IMR-90 (cell line): ENCODE measurements at regions not wholly inside any gene's neighbourhood (a gene's known extent, or its start where the extent isn't known, plus 50 kb on each side); places are given as distances from the start of the nearest gene placed in this dataset.

Source experiments
- ATAC-seq: fragments of 200-7000 bp; cut with Tn5 transposase; 2 replicates; pipeline ENCODE4 v1.9.1; 2020; ENCODE audit warnings: low read depth, mild to moderate bottlenecking, moderate library complexity
- BruUV-seq: library from RNA; stranded (reverse); fragments of 400-500 nt; replicated peaks from 2 replicates; lab custom pipeline; 2021; lab: Mats Ljungman, UMichigan
- CTCF ChIA-PET: fragments of 300-600 bp; formaldehyde crosslinking; extraction: SDS; loops from one replicate; lab custom pipeline; 2021; ENCODE audit warnings: antibody characterized with exemption; lab: Yijun Ruan, JAX
- POLR2A ChIA-PET: fragments of 300-600 bp; sonication (Branson Sonifier 250); formaldehyde crosslinking; loops from one replicate; lab custom pipeline; 2022; ENCODE audit warnings: antibody characterized with exemption; ENCODE audit not compliant: unreplicated experiment; lab: Charles Lee
- DNase-seq: peaks from one replicate; pipeline ENCODE4 v3.0.0; 2013
- H2AFZ ChIP-seq: replicated peaks from 2 replicates; pipeline ENCODE3; 2013; ENCODE audit warnings: low read length, mild to moderate bottlenecking; ENCODE audit not compliant: poor library complexity
- H2AK5ac ChIP-seq: 2 replicates; pipeline ENCODE4 v1.6.1; 2013; ENCODE audit warnings: low read depth, low read length, inconsistent platforms
- H2AK9ac ChIP-seq: replicated peaks from 2 replicates; pipeline ENCODE3; 2013; ENCODE audit warnings: mild to moderate bottlenecking, low read depth, low read length, moderate library complexity; ENCODE audit not compliant: poor library complexity
- H2BK120ac ChIP-seq: 2 replicates; pipeline ENCODE4 v1.6.1; 2013; ENCODE audit warnings: low read depth, low read length, inconsistent platforms
- H2BK15ac ChIP-seq: 3 replicates; pipeline ENCODE4 v1.6.1; 2013; ENCODE audit warnings: low read depth, low read length, inconsistent platforms
- H2BK20ac ChIP-seq: 2 replicates; pipeline ENCODE4 v1.6.1; 2013; ENCODE audit warnings: low read depth, mild to moderate bottlenecking, inconsistent platforms, low read length, moderate library complexity
- H2BK5ac ChIP-seq: 2 replicates; pipeline ENCODE4 v1.6.1; 2013; ENCODE audit warnings: mild to moderate bottlenecking, low read depth, low read length, inconsistent platforms; ENCODE audit not compliant: poor library complexity, severe bottlenecking
- H3K14ac ChIP-seq: replicated peaks from 2 replicates; pipeline ENCODE4 v1.6.1; 2013; ENCODE audit warnings: low read depth, low read length, inconsistent platforms
- H3K18ac ChIP-seq: 2 replicates; pipeline ENCODE4 v1.6.1; 2013; ENCODE audit warnings: low read depth, low read length, control low read depth
- H3K23ac ChIP-seq: 2 replicates; pipeline ENCODE4 v1.6.1; 2013; ENCODE audit warnings: low read depth, low read length, inconsistent platforms
- H3K27ac ChIP-seq: 2 replicates; pipeline ENCODE4 v1.5.1; 2013; ENCODE audit warnings: mild to moderate bottlenecking, control low read depth, low read length; ENCODE audit not compliant: insufficient read depth
- H3K27me3 ChIP-seq: 2 replicates; pipeline ENCODE4 v1.6.1; 2013; ENCODE audit warnings: low read length; ENCODE audit not compliant: control insufficient read depth, insufficient read depth
- H3K36me3 ChIP-seq: 2 replicates; pipeline ENCODE4 v1.6.1; 2013; ENCODE audit warnings: low read length, mixed read lengths; ENCODE audit not compliant: control insufficient read depth, insufficient read depth
- H3K4ac ChIP-seq: 2 replicates; pipeline ENCODE4 v1.6.1; 2013; ENCODE audit warnings: low read depth, low read length, inconsistent platforms
- H3K4me1 ChIP-seq: 2 replicates; pipeline ENCODE4 v1.6.1; 2013; ENCODE audit warnings: low read length, mixed read lengths; ENCODE audit not compliant: control insufficient read depth, insufficient read depth
- H3K4me2 ChIP-seq: 2 replicates; pipeline ENCODE4 v1.6.1; 2013; ENCODE audit warnings: low read depth, mild to moderate bottlenecking, control low read depth, low read length, moderate library complexity
- H3K4me3 ChIP-seq: 2 replicates; pipeline ENCODE4 v1.5.1; 2013; ENCODE audit warnings: low read depth, mild to moderate bottlenecking, control low read depth, low read length, moderate library complexity; ENCODE audit not compliant: insufficient read depth
- H3K56ac ChIP-seq: 2 replicates; pipeline ENCODE4 v1.6.1; 2013; ENCODE audit warnings: low read length, inconsistent platforms; ENCODE audit not compliant: insufficient read depth; ENCODE audit errors: extremely low read depth
- H3K79me1 ChIP-seq, 2 experiments: 2 replicates each; pipeline ENCODE4 v1.6.1; 2013; ENCODE audit warnings: low read length in 2 of 2, inconsistent platforms in 1 of 2, low read depth in 1 of 2
- H3K9ac ChIP-seq: 2 replicates; pipeline ENCODE4 v1.6.1; 2013; ENCODE audit warnings: low read depth, low read length, control low read depth
- H3K9me1 ChIP-seq: 2 replicates; pipeline ENCODE4 v1.6.1; 2013; ENCODE audit warnings: low read length, inconsistent platforms; ENCODE audit not compliant: insufficient read depth
- H3K9me3 ChIP-seq: 2 replicates; pipeline ENCODE4 v1.6.1; 2013; ENCODE audit warnings: low read length; ENCODE audit not compliant: control insufficient read depth, insufficient read depth
- H4K20me1 ChIP-seq: 2 replicates; pipeline ENCODE4 v1.6.1; 2013; ENCODE audit warnings: low read length, inconsistent platforms; ENCODE audit not compliant: insufficient read depth
- H4K5ac ChIP-seq: 2 replicates; pipeline ENCODE4 v1.6.1; 2013; ENCODE audit warnings: mild to moderate bottlenecking, low read depth, low read length, control low read depth
- H4K8ac ChIP-seq, 2 experiments: 2 replicates each; pipeline ENCODE4 v1.6.1; 2013; ENCODE audit warnings: low read depth in 2 of 2, low read length in 2 of 2, control low read depth in 1 of 2, inconsistent platforms in 1 of 2
- H4K91ac ChIP-seq: 2 replicates; pipeline ENCODE4 v1.6.1; 2013; ENCODE audit warnings: low read depth, low read length, inconsistent platforms; ENCODE audit not compliant: insufficient read depth
- BHLHE40 ChIP-seq: fragments of 150-350 bp; IDR thresholded peaks from 2 replicates; pipeline ENCODE4 v1.6.1; 2016; ENCODE audit warnings: mild to moderate bottlenecking, low read depth, low read length
- CEBPB ChIP-seq: IDR thresholded peaks from 2 replicates; pipeline ENCODE4 v1.6.1; 2012; ENCODE audit warnings: low read depth, low read length, improper control_type of control experiment
- CHD1 ChIP-seq: IDR thresholded peaks from 2 replicates; pipeline ENCODE4 v1.6.1; 2012; ENCODE audit warnings: low read depth, low read length, improper control_type of control experiment
- CTCF ChIP-seq: conservative IDR thresholded peaks from 2 replicates; pipeline ENCODE4 v1.5.1; 2012; ENCODE audit warnings: mild to moderate bottlenecking, low read depth, low read length, improper control_type of control experiment
- ELK1 ChIP-seq: fragments of 150-350 bp; IDR thresholded peaks from 2 replicates; pipeline ENCODE4 v1.6.1; 2016; ENCODE audit warnings: low read depth, mild to moderate bottlenecking, low read length, moderate library complexity, borderline replicate concordance
- FOS ChIP-seq: fragments of 150-350 bp; IDR thresholded peaks from 2 replicates; pipeline ENCODE4 v1.6.1; 2016; ENCODE audit warnings: low read depth, low read length
- MAFK ChIP-seq: IDR thresholded peaks from 2 replicates; pipeline ENCODE4 v1.6.1; 2012; ENCODE audit warnings: low read depth, low read length, improper control_type of control experiment
- MAZ ChIP-seq: IDR thresholded peaks from 2 replicates; pipeline ENCODE4 v1.6.1; 2012; ENCODE audit warnings: low read depth, mild to moderate bottlenecking, low read length, improper control_type of control experiment, moderate library complexity, borderline replicate concordance
- MXI1 ChIP-seq: IDR thresholded peaks from 2 replicates; pipeline ENCODE4 v1.6.1; 2012; ENCODE audit warnings: low read depth, mild to moderate bottlenecking, low read length, moderate library complexity, borderline replicate concordance
- NFE2L2 ChIP-seq: fragments of 150-350 bp; IDR thresholded peaks from 2 replicates; pipeline ENCODE4 v1.6.1; 2016; ENCODE audit warnings: low read depth, mild to moderate bottlenecking, low read length
- POLR2A ChIP-seq: IDR thresholded peaks from 2 replicates; pipeline ENCODE4 v1.6.1; 2012; ENCODE audit warnings: mild to moderate bottlenecking, low read depth, low read length
- RAD21 ChIP-seq: IDR thresholded peaks from 2 replicates; pipeline ENCODE4 v1.6.1; 2012; ENCODE audit warnings: low read length, improper control_type of control experiment
- RCOR1 ChIP-seq: IDR thresholded peaks from 2 replicates; pipeline ENCODE4 v1.6.1; 2012; ENCODE audit warnings: mild to moderate bottlenecking, low read length, improper control_type of control experiment; ENCODE audit not compliant: insufficient replicate concordance
- RFX5 ChIP-seq: IDR thresholded peaks from 2 replicates; pipeline ENCODE4 v1.8.0; 2012; ENCODE audit warnings: low read depth, mild to moderate bottlenecking, low read length, moderate library complexity
- SMC3 ChIP-seq: fragments of 150-350 bp; IDR thresholded peaks from 2 replicates; pipeline ENCODE4 v1.6.1; 2016; ENCODE audit warnings: low read depth, mild to moderate bottlenecking, antibody characterized with exemption, low read length, moderate library complexity
- USF2 ChIP-seq: fragments of 150-350 bp; IDR thresholded peaks from 2 replicates; pipeline ENCODE4 v1.6.1; 2017; ENCODE audit warnings: mild to moderate bottlenecking, antibody characterized with exemption, low read length, low read depth
- WGBS, 2 experiments: methylation state at CpG; one replicate each; pipeline versions ENCODE4 v1.1.5 to v1.1.7; 2013; ENCODE audit warnings: missing lambda C conversion rate in 2 of 2; ENCODE audit not compliant: insufficient read length in 1 of 2; ENCODE audit errors: extremely low coverage in 2 of 2; 5-methylcytosine and 5-hydroxymethylcytosine counted together
- dilution Hi-C: fragments of 300-500 bp; cut with HindIII; formaldehyde crosslinking; loops from one replicate; pipeline ENCODE4 v1.14.3; 2018; ENCODE audit warnings: low sequenced_read_pairs; ENCODE audit not compliant: unreplicated experiment
- in situ Hi-C: fragments of 300-500 bp; cut with MboI; formaldehyde crosslinking; loops from 3 replicates; pipeline ENCODE4 v1.14.3; 2019; ENCODE audit warnings: low sequenced_read_pairs, inconsistent platforms, mixed read lengths
- intact Hi-C: fragments of 100-400 bp; cut with micrococcal nuclease; formaldehyde crosslinking; loops from 2 replicates; pipeline ENCODE4 v1.10.0; 2022

DNA sequence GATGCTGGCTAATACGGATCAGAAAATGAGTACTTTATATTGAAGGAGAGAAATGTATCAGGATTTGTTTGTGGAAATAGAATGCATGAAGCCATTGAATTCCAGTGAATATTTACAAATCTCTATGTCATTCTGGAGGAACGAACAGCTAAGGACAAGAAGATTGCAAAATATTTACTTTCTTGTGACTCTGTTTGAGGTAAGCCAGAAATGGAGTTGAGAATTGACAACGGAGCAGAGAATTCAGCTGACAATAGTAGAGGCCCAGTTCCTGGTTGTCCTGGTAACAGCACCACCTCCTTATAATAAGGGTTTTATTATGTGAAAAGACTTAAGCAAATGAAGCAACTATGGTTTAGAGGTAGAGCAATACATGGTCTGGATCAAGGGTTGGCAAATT is 349.2 kb downstream of the ADCYAP1 start:
- in situ Hi-C loops, result no loop called here
- H3K4me3 ChIP-seq, result no peak overlapping the region

More for the DNA sequence above, 349.2 kb downstream of the ADCYAP1 start:
- intact Hi-C loops (no loop called here), dilution Hi-C loops (no loop called here)
- H3K4ac ChIP-seq, result no peak overlapping the region
- H2BK20ac ChIP-seq, result no peak overlapping the region
- no peaks in the 10 kb centered on the region for H3K27me3 ChIP-seq
- no peak overlapping the region for H3K23ac ChIP-seq
- no peaks in the 10 kb centered on the region for H3K79me1 ChIP-seq
- H2AK9ac ChIP-seq, result no peak overlapping the region
- no peak overlapping the region for H2BK15ac ChIP-seq
- H4K5ac ChIP-seq, result no peak overlapping the region
- no CpG with 5 or more reads among the region's 3 CpGs for WGBS, 2 experiments
- H3K9me1 ChIP-seq, result no peaks in the 10 kb centered on the region
- ChIA-PET CTCF (no interaction called here), POLR2A (no interaction called here)
- H3K14ac ChIP-seq, result no peak overlapping the region
- H3K18ac ChIP-seq, result no peak overlapping the region
- TF ChIP-seq CHD1 (no peak), SMC3 (no peak), NFE2L2 (no peak), RAD21 (no peak), POLR2A (no peak), MXI1 (no peak), USF2 (no peak), CEBPB (no peak), FOS (no peak), RFX5 (no peak), RCOR1 (no peak), ELK1 (no peak), CTCF (no peak), MAFK (no peak), MAZ (no peak), BHLHE40 (no peak)
- H2BK120ac ChIP-seq, result no peak overlapping the region
- DNase-seq (no peak), ATAC-seq (no peak)
- no peak overlapping the region for H3K27ac ChIP-seq
- H3K56ac ChIP-seq, result no peak overlapping the region
- H4K91ac ChIP-seq, result no peak overlapping the region
- no peak overlapping the region for H4K8ac ChIP-seq
- H3K36me3 ChIP-seq, result no peaks in the 10 kb centered on the region
- no peaks in the 10 kb centered on the region for H4K20me1 ChIP-seq
- peaks cover 8% of the 10 kb centered on the region for H3K9me3 ChIP-seq
- H3K4me1 ChIP-seq, result no peaks in the 10 kb centered on the region
- H3K9ac ChIP-seq, result no peak overlapping the region
- no TSS peak for BruUV-seq
- H3K4me2 ChIP-seq, result no peak overlapping the region
- H2AFZ ChIP-seq, result no peak overlapping the region
- no peak overlapping the region for H2AK5ac ChIP-seq
- no peak overlapping the region for H2BK5ac ChIP-seq
